SU-DHL-6 (cell line): ENCODE measurements at regions not wholly inside any gene's neighbourhood (a gene's known extent, or its start where the extent isn't known, plus 50 kb on each side); places are given as distances from the start of the nearest gene placed in this dataset.

ENCODE experiments used
- H2AFZ ChIP-seq: fragments of 200-600 bp; sonication (generic); 2 replicates; pipeline ENCODE4 v1.6.1; 2014; ENCODE audit warnings: low read depth, mild to moderate bottlenecking, moderate library complexity, mixed read lengths, antibody characterized with exemption, low read length; ENCODE audit not compliant: severe bottlenecking
- H3F3A ChIP-seq: fragments of 200-600 bp; shearing (Covaris generic); 2 replicates; pipeline ENCODE4 v1.6.0; 2016; ENCODE audit warnings: antibody characterized with exemption, mild to moderate bottlenecking; ENCODE audit not compliant: insufficient read depth
- H3K27ac ChIP-seq: fragments of 200-600 bp; sonication (generic); 2 replicates; pipeline ENCODE4 v1.5.1; 2016; ENCODE audit warnings: low read depth, mild to moderate bottlenecking, low read length, moderate library complexity, mixed read lengths
- H3K27me3 ChIP-seq: fragments of 200-600 bp; sonication (generic), shearing (Covaris generic); 2 replicates; pipeline ENCODE4 v1.6.0; 2014; ENCODE audit warnings: mild to moderate bottlenecking, low read length
- H3K36me3 ChIP-seq: fragments of 200-600 bp; sonication (generic); 2 replicates; pipeline ENCODE4 v1.6.1; 2014; ENCODE audit warnings: mild to moderate bottlenecking, low read length, mixed read lengths
- H3K4me2 ChIP-seq: fragments of 300-600, 200-600 bp; shearing (Covaris generic), sonication (generic); 2 replicates; pipeline ENCODE4 v1.6.0; 2014; ENCODE audit warnings: low read length, low read depth, mild to moderate bottlenecking; ENCODE audit not compliant: poor library complexity, severe bottlenecking
- H3K4me3 ChIP-seq: fragments of 200-600 bp; sonication (generic); 2 replicates; pipeline ENCODE4 v1.5.1; 2014; ENCODE audit warnings: antibody characterized with exemption, low read length, mild to moderate bottlenecking, mixed read lengths; ENCODE audit not compliant: insufficient read depth, poor library complexity, severe bottlenecking
- H3K79me2 ChIP-seq: fragments of 200-600 bp; sonication (generic); 2 replicates; pipeline ENCODE4 v1.6.1; 2014; ENCODE audit warnings: mild to moderate bottlenecking, low read length, moderate library complexity; ENCODE audit not compliant: insufficient read depth
- H3K9ac ChIP-seq: fragments of 200-600 bp; sonication (generic); 2 replicates; pipeline ENCODE4 v1.7.0; 2014; ENCODE audit warnings: mild to moderate bottlenecking, low read length
- H3K9me2 ChIP-seq: fragments of 200-600 bp; sonication (generic); replicated peaks from 2 replicates; pipeline ENCODE4 v1.6.1; 2014; ENCODE audit warnings: low read length; ENCODE audit not compliant: insufficient read depth
- H3K9me3 ChIP-seq: fragments of 200-600 bp; sonication (generic); 2 replicates; pipeline ENCODE4 v1.6.1; 2014; ENCODE audit warnings: low read length, mixed read lengths; ENCODE audit not compliant: insufficient read depth
- H4K20me1 ChIP-seq: fragments of 200-600 bp; sonication (generic); 2 replicates; pipeline ENCODE4 v1.6.1; 2014; ENCODE audit warnings: low read depth, mild to moderate bottlenecking, antibody characterized with exemption, low read length, moderate library complexity, mixed read lengths
- EZH2phosphoT487 ChIP-seq: fragments of 200-600 bp; sonication (generic), shearing (Covaris generic); conservative IDR thresholded peaks from 2 replicates; pipeline ENCODE4 v1.6.1; 2018; ENCODE audit warnings: mild to moderate bottlenecking, antibody characterized with exemption, low read length, moderate library complexity, mixed read lengths
- TF ChIP-seq, protein P1 (sequence below): fragments of 200-600 bp; sonication (generic); IDR thresholded peaks from one replicate; pipeline ENCODE4 v1.5.1; 2017; ENCODE audit warnings: antibody characterized with exemption, mild to moderate bottlenecking, low read length, moderate library complexity; ENCODE audit not compliant: insufficient read depth, poor library complexity, severe bottlenecking

- H3K9me3 ChIP-seq = no peaks in the 10 kb centered on the region
- H3K27ac ChIP-seq = no peak overlapping the region
- H3K9me2 ChIP-seq = no peaks in the 10 kb centered on the region
- H4K20me1 ChIP-seq = no peaks in the 10 kb centered on the region
- no peak overlapping the region for H3K4me3 ChIP-seq
- H3K4me2 ChIP-seq = no peak overlapping the region
- no peaks in the 10 kb centered on the region for H3K79me2 ChIP-seq
- no peaks in the 10 kb centered on the region for H3K27me3 ChIP-seq
- H3K9ac ChIP-seq = no peak overlapping the region
- no peak overlapping the region for H2AFZ ChIP-seq
- TF ChIP-seq, protein P1, sequence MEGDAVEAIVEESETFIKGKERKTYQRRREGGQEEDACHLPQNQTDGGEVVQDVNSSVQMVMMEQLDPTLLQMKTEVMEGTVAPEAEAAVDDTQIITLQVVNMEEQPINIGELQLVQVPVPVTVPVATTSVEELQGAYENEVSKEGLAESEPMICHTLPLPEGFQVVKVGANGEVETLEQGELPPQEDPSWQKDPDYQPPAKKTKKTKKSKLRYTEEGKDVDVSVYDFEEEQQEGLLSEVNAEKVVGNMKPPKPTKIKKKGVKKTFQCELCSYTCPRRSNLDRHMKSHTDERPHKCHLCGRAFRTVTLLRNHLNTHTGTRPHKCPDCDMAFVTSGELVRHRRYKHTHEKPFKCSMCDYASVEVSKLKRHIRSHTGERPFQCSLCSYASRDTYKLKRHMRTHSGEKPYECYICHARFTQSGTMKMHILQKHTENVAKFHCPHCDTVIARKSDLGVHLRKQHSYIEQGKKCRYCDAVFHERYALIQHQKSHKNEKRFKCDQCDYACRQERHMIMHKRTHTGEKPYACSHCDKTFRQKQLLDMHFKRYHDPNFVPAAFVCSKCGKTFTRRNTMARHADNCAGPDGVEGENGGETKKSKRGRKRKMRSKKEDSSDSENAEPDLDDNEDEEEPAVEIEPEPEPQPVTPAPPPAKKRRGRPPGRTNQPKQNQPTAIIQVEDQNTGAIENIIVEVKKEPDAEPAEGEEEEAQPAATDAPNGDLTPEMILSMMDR = no peak
- TF ChIP-seq EZH2phosphoT487 = no peak
- no peaks in the 10 kb centered on the region for H3F3A ChIP-seq
- no peaks in the 10 kb centered on the region for H3K36me3 ChIP-seq
Measured at GRCh38 chr4:182083671-182084410, 159.4 kb upstream of the TENM3 start.

DNA sequence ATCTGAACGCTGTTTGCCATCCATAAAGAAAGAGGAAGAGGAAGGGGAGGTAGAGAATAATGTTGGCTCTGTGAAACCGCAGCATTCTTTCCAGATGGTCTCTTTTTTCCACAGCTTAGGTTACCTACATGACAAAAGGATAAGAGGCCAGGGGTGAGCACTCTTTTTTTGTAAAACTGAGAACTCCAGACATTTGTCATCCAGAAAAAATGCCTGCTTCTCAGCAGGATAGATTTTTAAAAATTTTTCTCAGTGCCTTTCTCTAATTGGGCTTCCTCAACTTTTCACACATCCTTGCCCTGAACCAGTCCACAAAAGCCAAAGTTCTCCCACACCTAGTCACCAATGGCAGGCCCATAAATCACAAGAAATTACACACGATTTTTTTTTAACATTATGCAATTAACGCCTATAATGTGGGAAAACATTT, 158.1 kb upstream of the TENM3 start:
- Histone ChIP-seq H3F3A (no peaks in the 10 kb centered on the region), H2AFZ (no peak overlapping the region), H3K27ac (no peak overlapping the region), H3K4me2 (no peak overlapping the region), H3K27me3 (no peaks in the 10 kb centered on the region), H3K9ac (no peak overlapping the region), H4K20me1 (no peaks in the 10 kb centered on the region), H3K4me3 (no peak overlapping the region), H3K79me2 (no peaks in the 10 kb centered on the region), H3K9me2 (no peaks in the 10 kb centered on the region), H3K9me3 (no peaks in the 10 kb centered on the region), H3K36me3 (no peaks in the 10 kb centered on the region)
- no peak for TF ChIP-seq EZH2phosphoT487
- TF ChIP-seq, protein P1 = no peak

GRCh38 chr4:182089326-182089725, 153.9 kb upstream of the TENM3 start:
- Histone ChIP-seq H3K4me3 (no peak overlapping the region), H3K36me3 (no peaks in the 10 kb centered on the region), H2AFZ (no peak overlapping the region), H3K9me3 (no peaks in the 10 kb centered on the region), H3K9ac (no peak overlapping the region), H3K27ac (no peak overlapping the region), H3K4me2 (no peak overlapping the region), H3K27me3 (no peaks in the 10 kb centered on the region), H3K9me2 (no peaks in the 10 kb centered on the region), H4K20me1 (no peaks in the 10 kb centered on the region), H3F3A (no peaks in the 10 kb centered on the region), H3K79me2 (no peaks in the 10 kb centered on the region)
- no peak for TF ChIP-seq EZH2phosphoT487
- TF ChIP-seq, protein P1 = no peak
